ENCODE measurements at regions not wholly inside any gene's neighbourhood (a gene's known extent, or its start where the extent isn't known, plus 50 kb on each side); places are given as distances from the start of the nearest gene placed in this dataset.
A peak's percentile ranks its signal among the peaks of the same experiment; 100 is the strongest.

DNA sequence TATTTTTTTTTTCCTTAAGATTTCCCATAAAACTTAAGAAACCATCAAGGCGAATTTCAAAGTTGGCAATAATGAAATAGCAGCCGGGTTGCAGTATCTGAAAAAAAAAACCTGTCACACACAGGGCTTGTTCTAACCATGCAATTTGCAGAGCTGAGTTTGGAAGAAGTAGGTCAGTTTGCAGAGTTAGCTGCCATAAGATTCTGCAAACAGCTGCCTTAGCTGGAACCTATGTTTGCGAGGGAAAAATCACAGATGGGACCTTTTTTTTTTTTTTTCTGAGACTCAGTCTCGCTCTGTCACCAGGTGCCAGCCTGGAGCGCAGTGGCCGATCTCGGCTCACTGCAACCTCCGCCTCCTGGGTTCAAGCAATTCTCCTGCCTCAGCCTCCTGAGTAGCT, 98.5 kb upstream of the HS3ST4 start:
- no peak for TF ChIP-seq POLR2A (IDR thresholded peaks at IDR 0.05)
- TF ChIP-seq, protein P1, sequence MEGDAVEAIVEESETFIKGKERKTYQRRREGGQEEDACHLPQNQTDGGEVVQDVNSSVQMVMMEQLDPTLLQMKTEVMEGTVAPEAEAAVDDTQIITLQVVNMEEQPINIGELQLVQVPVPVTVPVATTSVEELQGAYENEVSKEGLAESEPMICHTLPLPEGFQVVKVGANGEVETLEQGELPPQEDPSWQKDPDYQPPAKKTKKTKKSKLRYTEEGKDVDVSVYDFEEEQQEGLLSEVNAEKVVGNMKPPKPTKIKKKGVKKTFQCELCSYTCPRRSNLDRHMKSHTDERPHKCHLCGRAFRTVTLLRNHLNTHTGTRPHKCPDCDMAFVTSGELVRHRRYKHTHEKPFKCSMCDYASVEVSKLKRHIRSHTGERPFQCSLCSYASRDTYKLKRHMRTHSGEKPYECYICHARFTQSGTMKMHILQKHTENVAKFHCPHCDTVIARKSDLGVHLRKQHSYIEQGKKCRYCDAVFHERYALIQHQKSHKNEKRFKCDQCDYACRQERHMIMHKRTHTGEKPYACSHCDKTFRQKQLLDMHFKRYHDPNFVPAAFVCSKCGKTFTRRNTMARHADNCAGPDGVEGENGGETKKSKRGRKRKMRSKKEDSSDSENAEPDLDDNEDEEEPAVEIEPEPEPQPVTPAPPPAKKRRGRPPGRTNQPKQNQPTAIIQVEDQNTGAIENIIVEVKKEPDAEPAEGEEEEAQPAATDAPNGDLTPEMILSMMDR (IDR thresholded peaks at IDR 0.05) = no peak
- ATAC-seq (peak; percentile 42), DNase-seq (peak; percentile 11 to 44 (median 26))
- Histone ChIP-seq H3K4me1 (peaks cover 7% of the 10 kb centered on the region), H3K36me3 (replicated peaks in 1 of 2; ENCODE audit: insufficient read depth in 1 of 2, low read depth in 2 of 2) (no peaks in the 10 kb centered on the region), H3K9me3 (no peaks in the 10 kb centered on the region), H3K4me3 (no peak overlapping the region), H3K27ac (peak overlapping the region in 1 of 4 donors; percentile 34), H3K27me3 (no peaks in the 10 kb centered on the region)
- intact Hi-C loops (cut with DNase I) = no loop called here
- WGBS, 2 donors = 40% methylated on average over 7 to 8 of the region's 8 CpGs

DNA sequence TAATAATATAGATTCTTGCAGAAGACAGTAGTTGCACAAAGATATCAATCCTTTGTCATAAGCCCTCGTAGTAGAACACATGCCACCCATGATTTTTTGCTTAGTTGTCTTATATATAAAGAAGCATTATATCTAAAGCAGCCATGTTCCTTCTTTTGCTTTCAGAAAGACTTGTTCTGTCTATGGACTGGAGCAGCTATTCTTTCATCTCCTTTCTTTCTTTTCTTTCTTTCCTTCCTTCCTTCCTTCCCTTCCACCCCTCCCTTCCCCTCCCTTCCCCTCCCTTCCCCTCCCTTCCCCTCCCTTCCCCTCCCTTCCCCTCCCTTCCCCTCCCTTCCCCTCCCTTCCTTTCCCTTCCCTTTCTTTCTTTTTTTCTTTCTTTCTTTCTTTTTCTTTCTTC, 104.0 kb upstream of the HS3ST4 start:
- intact Hi-C loops (cut with DNase I) = no loop called here
- Histone ChIP-seq H3K4me3 (no peak overlapping the region), H3K9me3 (no peaks in the 10 kb centered on the region), H3K27ac (no peak overlapping the region), H3K4me1 (no peaks in the 10 kb centered on the region), H3K27me3 (no peaks in the 10 kb centered on the region), H3K36me3 (replicated peaks in 1 of 2; ENCODE audit: insufficient read depth in 1 of 2, low read depth in 2 of 2) (no peaks in the 10 kb centered on the region)
- TF ChIP-seq POLR2A (IDR thresholded peaks at IDR 0.05) = no peak
- TF ChIP-seq, protein P1 (IDR thresholded peaks at IDR 0.05) = no peak
- 59 to 63% methylated on average over 1 of the region's 1 CpG for WGBS, 2 donors
- ATAC-seq (no peak), DNase-seq (no peak)

DNA sequence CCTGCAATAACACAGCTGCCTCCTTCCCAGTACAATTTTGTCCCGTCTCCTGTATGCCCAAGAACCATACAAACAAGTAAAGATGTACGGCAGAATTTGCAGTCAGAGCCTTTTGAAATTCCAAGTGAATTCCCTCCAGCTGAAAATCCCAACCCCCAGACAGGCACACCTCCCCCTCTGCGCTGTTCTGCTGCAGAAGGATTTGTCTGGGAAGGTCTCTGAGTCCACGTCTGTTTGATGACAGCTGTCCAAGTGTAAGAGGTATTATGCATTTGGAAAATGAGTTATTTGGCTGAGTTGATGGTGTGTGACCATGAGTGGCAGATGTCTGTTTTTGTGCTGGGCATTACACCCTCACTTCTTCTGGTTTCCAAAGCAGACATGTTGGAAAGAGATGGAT, 104.9 kb upstream of the HS3ST4 start:
- Histone ChIP-seq H3K4me3 (no peak overlapping the region), H3K27me3 (no peaks in the 10 kb centered on the region), H3K9me3 (no peaks in the 10 kb centered on the region), H3K36me3 (replicated peaks in 1 of 2; ENCODE audit: insufficient read depth in 1 of 2, low read depth in 2 of 2) (no peaks in the 10 kb centered on the region), H3K27ac (no peak overlapping the region), H3K4me1 (no peaks in the 10 kb centered on the region)
- DNase-seq (no peak), ATAC-seq (no peak)
- intact Hi-C loops (cut with DNase I) = no loop called here
- 48 to 55% methylated on average over 4 of the region's 4 CpGs for WGBS, 2 donors
- TF ChIP-seq, protein P1 (IDR thresholded peaks at IDR 0.05) = no peak
- TF ChIP-seq POLR2A (IDR thresholded peaks at IDR 0.05) = no peak

DNA sequence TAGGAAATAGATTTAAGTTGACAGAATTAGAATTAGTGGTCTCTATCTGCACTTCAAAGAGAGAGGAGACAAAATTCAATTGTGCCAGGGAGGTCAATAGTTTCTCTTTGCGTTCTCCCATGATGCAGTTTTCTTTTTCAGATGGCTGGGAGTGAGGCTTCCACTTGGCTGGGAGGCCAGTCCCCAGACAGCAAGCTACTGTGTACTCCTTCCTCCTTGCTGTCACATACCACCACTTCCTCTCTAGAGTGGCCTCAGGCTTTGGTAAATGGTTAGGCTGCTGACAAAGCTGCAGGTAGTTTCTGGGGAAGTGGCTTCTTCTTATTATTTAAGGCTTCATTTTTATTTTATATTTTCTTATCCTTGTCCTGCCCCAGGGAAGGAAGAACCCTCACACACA, 106.2 kb upstream of the HS3ST4 start:
- no peak for DNase-seq
- intact Hi-C loops (cut with DNase I) = no loop called here
- no peak for ATAC-seq
- H3K9me3 ChIP-seq = no peaks in the 10 kb centered on the region
- no peak for TF ChIP-seq POLR2A (IDR thresholded peaks at IDR 0.05)
- TF ChIP-seq, protein P1 (IDR thresholded peaks at IDR 0.05) = no peak
- no peak overlapping the region for H3K27ac ChIP-seq
- H3K4me1 ChIP-seq = no peaks in the 10 kb centered on the region
- no peak overlapping the region for H3K4me3 ChIP-seq
- no peaks in the 10 kb centered on the region for H3K27me3 ChIP-seq
- WGBS, 2 donors = 72 to 73% methylated on average over 1 of the region's 1 CpG
- no peaks in the 10 kb centered on the region for H3K36me3 ChIP-seq (replicated peaks in 1 of 2; ENCODE audit: insufficient read depth in 1 of 2, low read depth in 2 of 2)

DNA sequence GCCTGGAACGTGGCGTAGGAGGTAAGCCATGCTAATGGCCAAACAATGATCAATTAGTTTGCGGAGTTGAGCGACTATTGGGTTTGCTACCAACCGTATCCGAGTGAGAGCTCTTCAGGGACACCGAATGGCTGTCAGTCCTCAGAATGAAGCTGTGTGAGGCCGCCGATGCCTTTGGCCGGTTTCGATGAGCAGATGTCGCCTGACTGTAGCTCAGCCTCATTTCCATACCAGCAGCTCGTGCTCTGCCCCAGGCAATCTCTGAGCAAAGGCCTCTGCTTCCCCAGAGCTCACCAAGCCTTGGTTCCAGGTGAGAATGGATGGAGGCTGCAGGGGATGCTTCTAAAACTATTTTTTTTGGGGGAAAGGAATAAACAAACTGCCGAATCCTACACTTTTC, 111.7 kb upstream of the HS3ST4 start:
- intact Hi-C loops (cut with DNase I) = no loop called here
- 76 to 80% methylated on average over 8 to 14 of the region's 14 CpGs for WGBS, 2 donors
- Histone ChIP-seq H3K27me3 (no peaks in the 10 kb centered on the region), H3K4me1 (no peaks in the 10 kb centered on the region), H3K4me3 (no peak overlapping the region), H3K9me3 (no peaks in the 10 kb centered on the region), H3K27ac (no peak overlapping the region), H3K36me3 (replicated peaks in 1 of 2; ENCODE audit: insufficient read depth in 1 of 2, low read depth in 2 of 2) (no peaks in the 10 kb centered on the region)
- TF ChIP-seq POLR2A (IDR thresholded peaks at IDR 0.05) = no peak
- TF ChIP-seq, protein P1 (IDR thresholded peaks at IDR 0.05) = no peak
- no peak for DNase-seq
- no peak for ATAC-seq

Data from body of pancreas (tissue), 4 donors.